H1 (cell line): ENCODE measurements at regions not wholly inside any gene's neighbourhood (a gene's known extent, or its start where the extent isn't known, plus 50 kb on each side); places are given as distances from the start of the nearest gene placed in this dataset.

Experiments
- BRCA1 ChIP-seq: IDR thresholded peaks from 2 replicates; pipeline ENCODE4 v1.6.1; 2012; ENCODE audit warnings: low read depth, low read length, improper control_type of control experiment
- CEBPB ChIP-seq: IDR thresholded peaks from 2 replicates; pipeline ENCODE4 v1.6.1; 2012; ENCODE audit warnings: low read depth, low read length
- CHD2 ChIP-seq: IDR thresholded peaks from 2 replicates; pipeline ENCODE4 v1.6.1; 2012; ENCODE audit warnings: low read length, improper control_type of control experiment
- EP300 ChIP-seq, 2 experiments: IDR thresholded peaks; 1 replicate in 1 of 2; 2 replicates in 1 of 2; pipeline ENCODE4 v1.6.1; 2011 to 2012; ENCODE audit warnings: low read depth in 2 of 2, low read length in 2 of 2, mild to moderate bottlenecking in 2 of 2, borderline replicate concordance in 1 of 2, inconsistent platforms in 1 of 2, moderate library complexity in 1 of 2
- TAF7 ChIP-seq: optimal IDR thresholded peaks from 2 replicates; pipeline ENCODE3; 2011; ENCODE audit warnings: low read depth, mild to moderate bottlenecking, inconsistent platforms, low read length, moderate library complexity, borderline replicate concordance
- TF ChIP-seq, protein P1 (sequence below): fragments of 300-600 bp; sonication (generic); IDR thresholded peaks from 2 replicates; pipeline ENCODE4 v1.7.1; 2012; ENCODE audit warnings: low read length, moderate library complexity, mild to moderate bottlenecking, inconsistent platforms; ENCODE audit not compliant: insufficient replicate concordance

- TF ChIP-seq, protein P1, sequence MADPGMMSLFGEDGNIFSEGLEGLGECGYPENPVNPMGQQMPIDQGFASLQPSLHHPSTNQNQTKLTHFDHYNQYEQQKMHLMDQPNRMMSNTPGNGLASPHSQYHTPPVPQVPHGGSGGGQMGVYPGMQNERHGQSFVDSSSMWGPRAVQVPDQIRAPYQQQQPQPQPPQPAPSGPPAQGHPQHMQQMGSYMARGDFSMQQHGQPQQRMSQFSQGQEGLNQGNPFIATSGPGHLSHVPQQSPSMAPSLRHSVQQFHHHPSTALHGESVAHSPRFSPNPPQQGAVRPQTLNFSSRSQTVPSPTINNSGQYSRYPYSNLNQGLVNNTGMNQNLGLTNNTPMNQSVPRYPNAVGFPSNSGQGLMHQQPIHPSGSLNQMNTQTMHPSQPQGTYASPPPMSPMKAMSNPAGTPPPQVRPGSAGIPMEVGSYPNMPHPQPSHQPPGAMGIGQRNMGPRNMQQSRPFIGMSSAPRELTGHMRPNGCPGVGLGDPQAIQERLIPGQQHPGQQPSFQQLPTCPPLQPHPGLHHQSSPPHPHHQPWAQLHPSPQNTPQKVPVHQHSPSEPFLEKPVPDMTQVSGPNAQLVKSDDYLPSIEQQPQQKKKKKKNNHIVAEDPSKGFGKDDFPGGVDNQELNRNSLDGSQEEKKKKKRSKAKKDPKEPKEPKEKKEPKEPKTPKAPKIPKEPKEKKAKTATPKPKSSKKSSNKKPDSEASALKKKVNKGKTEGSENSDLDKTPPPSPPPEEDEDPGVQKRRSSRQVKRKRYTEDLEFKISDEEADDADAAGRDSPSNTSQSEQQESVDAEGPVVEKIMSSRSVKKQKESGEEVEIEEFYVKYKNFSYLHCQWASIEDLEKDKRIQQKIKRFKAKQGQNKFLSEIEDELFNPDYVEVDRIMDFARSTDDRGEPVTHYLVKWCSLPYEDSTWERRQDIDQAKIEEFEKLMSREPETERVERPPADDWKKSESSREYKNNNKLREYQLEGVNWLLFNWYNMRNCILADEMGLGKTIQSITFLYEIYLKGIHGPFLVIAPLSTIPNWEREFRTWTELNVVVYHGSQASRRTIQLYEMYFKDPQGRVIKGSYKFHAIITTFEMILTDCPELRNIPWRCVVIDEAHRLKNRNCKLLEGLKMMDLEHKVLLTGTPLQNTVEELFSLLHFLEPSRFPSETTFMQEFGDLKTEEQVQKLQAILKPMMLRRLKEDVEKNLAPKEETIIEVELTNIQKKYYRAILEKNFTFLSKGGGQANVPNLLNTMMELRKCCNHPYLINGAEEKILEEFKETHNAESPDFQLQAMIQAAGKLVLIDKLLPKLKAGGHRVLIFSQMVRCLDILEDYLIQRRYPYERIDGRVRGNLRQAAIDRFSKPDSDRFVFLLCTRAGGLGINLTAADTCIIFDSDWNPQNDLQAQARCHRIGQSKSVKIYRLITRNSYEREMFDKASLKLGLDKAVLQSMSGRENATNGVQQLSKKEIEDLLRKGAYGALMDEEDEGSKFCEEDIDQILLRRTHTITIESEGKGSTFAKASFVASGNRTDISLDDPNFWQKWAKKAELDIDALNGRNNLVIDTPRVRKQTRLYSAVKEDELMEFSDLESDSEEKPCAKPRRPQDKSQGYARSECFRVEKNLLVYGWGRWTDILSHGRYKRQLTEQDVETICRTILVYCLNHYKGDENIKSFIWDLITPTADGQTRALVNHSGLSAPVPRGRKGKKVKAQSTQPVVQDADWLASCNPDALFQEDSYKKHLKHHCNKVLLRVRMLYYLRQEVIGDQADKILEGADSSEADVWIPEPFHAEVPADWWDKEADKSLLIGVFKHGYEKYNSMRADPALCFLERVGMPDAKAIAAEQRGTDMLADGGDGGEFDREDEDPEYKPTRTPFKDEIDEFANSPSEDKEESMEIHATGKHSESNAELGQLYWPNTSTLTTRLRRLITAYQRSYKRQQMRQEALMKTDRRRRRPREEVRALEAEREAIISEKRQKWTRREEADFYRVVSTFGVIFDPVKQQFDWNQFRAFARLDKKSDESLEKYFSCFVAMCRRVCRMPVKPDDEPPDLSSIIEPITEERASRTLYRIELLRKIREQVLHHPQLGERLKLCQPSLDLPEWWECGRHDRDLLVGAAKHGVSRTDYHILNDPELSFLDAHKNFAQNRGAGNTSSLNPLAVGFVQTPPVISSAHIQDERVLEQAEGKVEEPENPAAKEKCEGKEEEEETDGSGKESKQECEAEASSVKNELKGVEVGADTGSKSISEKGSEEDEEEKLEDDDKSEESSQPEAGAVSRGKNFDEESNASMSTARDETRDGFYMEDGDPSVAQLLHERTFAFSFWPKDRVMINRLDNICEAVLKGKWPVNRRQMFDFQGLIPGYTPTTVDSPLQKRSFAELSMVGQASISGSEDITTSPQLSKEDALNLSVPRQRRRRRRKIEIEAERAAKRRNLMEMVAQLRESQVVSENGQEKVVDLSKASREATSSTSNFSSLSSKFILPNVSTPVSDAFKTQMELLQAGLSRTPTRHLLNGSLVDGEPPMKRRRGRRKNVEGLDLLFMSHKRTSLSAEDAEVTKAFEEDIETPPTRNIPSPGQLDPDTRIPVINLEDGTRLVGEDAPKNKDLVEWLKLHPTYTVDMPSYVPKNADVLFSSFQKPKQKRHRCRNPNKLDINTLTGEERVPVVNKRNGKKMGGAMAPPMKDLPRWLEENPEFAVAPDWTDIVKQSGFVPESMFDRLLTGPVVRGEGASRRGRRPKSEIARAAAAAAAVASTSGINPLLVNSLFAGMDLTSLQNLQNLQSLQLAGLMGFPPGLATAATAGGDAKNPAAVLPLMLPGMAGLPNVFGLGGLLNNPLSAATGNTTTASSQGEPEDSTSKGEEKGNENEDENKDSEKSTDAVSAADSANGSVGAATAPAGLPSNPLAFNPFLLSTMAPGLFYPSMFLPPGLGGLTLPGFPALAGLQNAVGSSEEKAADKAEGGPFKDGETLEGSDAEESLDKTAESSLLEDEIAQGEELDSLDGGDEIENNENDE = no peak
- no peak for TF ChIP-seq CEBPB
- TF ChIP-seq CHD2 = no peak
- TF ChIP-seq TAF7 = no peak
- TF ChIP-seq BRCA1 = no peak
- TF ChIP-seq EP300 (IDR thresholded peaks at IDR 0.05; ENCODE audit: borderline replicate concordance in 1 of 2, low read depth in 2 of 2, low read length in 2 of 2) = no peak
Observed at GRCh38 chr4:136768213-136768924, 763.9 kb downstream of the PCDH18 start (continued).
